CD8-positive, alpha-beta memory T cell (primary cell): ENCODE measurements at regions not wholly inside any gene's neighbourhood (a gene's known extent, or its start where the extent isn't known, plus 50 kb on each side); places are given as distances from the start of the nearest gene placed in this dataset.

Experiments used
- CTCF ChIA-PET: fragments of 350-600 bp; sonication (Branson Sonifier 250); formaldehyde crosslinking; loops from one replicate; lab custom pipeline; 2021; ENCODE audit warnings: antibody characterized with exemption; lab: Charles Lee
- POLR2A ChIA-PET: fragments of 350-600 bp; sonication (Branson Sonifier 250); formaldehyde crosslinking; loops from one replicate; lab custom pipeline; 2021; ENCODE audit warnings: antibody characterized with exemption; lab: Charles Lee
- DNase-seq, 5 donors: peaks; one replicate each; pipeline versions ENCODE4 v3.0.0 to v3.0.0-alpha.2; 2020 to 2022; ENCODE audit warnings: mixed read lengths in 1 of 5
- H3K27ac ChIP-seq: one replicate; pipeline ENCODE4 v1.7.0; 2013; ENCODE audit warnings: low read depth, mild to moderate bottlenecking, low read length, moderate library complexity
- H3K27me3 ChIP-seq: 2 replicates; pipeline ENCODE4 v1.7.0; 2013; ENCODE audit warnings: low read length, mild to moderate bottlenecking; ENCODE audit not compliant: insufficient read depth, poor library complexity, severe bottlenecking
- H3K36me3 ChIP-seq: 2 replicates; pipeline ENCODE4 v1.7.0; 2013; ENCODE audit warnings: mild to moderate bottlenecking, low read length, moderate library complexity; ENCODE audit not compliant: insufficient read depth
- H3K4me1 ChIP-seq: 2 replicates; pipeline ENCODE4 v1.7.0; 2013; ENCODE audit warnings: mild to moderate bottlenecking, low read length, moderate library complexity; ENCODE audit not compliant: insufficient read depth
- H3K4me3 ChIP-seq: 2 replicates; pipeline ENCODE4 v1.7.0; 2013; ENCODE audit warnings: mild to moderate bottlenecking, low read length
- H3K9me3 ChIP-seq: 2 replicates; pipeline ENCODE4 v1.7.0; 2013; ENCODE audit warnings: mild to moderate bottlenecking, low read length
- H3K27ac Mint-ChIP-seq, 8 donors: one replicate each; pipeline ENCODE4 v1.8.0; 2020 to 2021; ENCODE audit warnings: mixed read lengths in 8 of 8, mild to moderate bottlenecking in 6 of 8, inconsistent platforms in 3 of 8, moderate library complexity in 3 of 8
- H3K27me3 Mint-ChIP-seq, 2 donors: one replicate each; pipeline ENCODE4 v1.8.0; 2020 to 2021; ENCODE audit warnings: mixed read lengths in 2 of 2, mild to moderate bottlenecking in 1 of 2, moderate library complexity in 1 of 2
- H3K36me3 Mint-ChIP-seq, 3 donors: one replicate each; pipeline ENCODE4 v1.8.0; 2020 to 2021; ENCODE audit warnings: mixed read lengths in 3 of 3, inconsistent platforms in 1 of 3, mild to moderate bottlenecking in 1 of 3
- H3K4me1 Mint-ChIP-seq, 3 donors: one replicate each; pipeline ENCODE4 v1.8.0; 2020 to 2021; ENCODE audit warnings: mixed read lengths in 3 of 3, inconsistent platforms in 1 of 3, mild to moderate bottlenecking in 1 of 3
- H3K4me3 Mint-ChIP-seq, 7 donors: one replicate each; pipeline ENCODE4 v1.8.0; 2020 to 2021; ENCODE audit warnings: mixed read lengths in 7 of 7, mild to moderate bottlenecking in 6 of 7, moderate library complexity in 4 of 7, inconsistent platforms in 2 of 7
- H3K9me3 Mint-ChIP-seq, 5 donors: one replicate each; pipeline ENCODE4 v1.8.0; 2020 to 2022; ENCODE audit warnings: mixed read lengths in 5 of 5, mild to moderate bottlenecking in 3 of 5, moderate library complexity in 2 of 5, inconsistent platforms in 1 of 5

DNA sequence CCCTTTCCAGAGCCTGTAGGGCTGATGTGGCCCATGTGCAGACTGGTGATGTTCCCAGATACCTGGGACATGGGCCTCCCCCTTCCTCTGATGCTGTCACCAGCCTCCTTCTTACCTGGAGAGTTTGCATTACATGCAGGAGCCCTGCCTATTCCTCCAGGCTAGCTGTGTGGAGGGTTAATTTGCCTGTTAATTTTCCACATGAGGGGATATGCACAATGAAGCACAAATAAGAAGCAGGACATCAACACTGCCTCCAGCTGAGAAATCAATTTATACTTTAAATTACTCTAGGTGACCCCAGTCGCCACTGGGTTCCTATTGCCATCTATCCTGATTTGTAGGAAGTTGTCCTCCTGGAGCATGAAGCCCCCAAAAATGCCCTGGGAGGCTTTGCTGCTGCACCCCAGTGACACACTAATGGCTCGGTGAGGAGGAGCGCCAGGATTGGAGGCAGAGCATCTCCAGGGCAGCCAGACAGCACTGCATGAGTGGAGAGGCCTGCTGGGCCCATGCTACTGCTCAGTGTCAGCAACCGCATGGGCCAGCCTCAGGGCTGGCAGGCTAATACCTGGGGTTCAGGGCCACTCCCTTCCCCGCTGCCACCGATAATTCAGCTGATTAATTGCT lies 101.6 kb upstream of the USP47 start:
- H3K4me3 Mint-ChIP-seq, result no peak overlapping the region
- H3K27ac Mint-ChIP-seq, result no peak overlapping the region
- no peaks in the 10 kb centered on the region for H3K36me3 Mint-ChIP-seq
- Histone ChIP-seq H3K4me1 (no peaks in the 10 kb centered on the region), H3K36me3 (no peaks in the 10 kb centered on the region), H3K9me3 (no peaks in the 10 kb centered on the region), H3K27me3 (no peaks in the 10 kb centered on the region), H3K27ac (no peak overlapping the region), H3K4me3 (no peak overlapping the region)
- H3K4me1 Mint-ChIP-seq, result no peaks in the 10 kb centered on the region
- ChIA-PET CTCF (no interaction called here), POLR2A (no interaction called here)
- peaks cover 10 to 56% of the 10 kb centered on the region in 2 donors for H3K27me3 Mint-ChIP-seq
- no peak for DNase-seq
- H3K9me3 Mint-ChIP-seq, result no peaks in the 10 kb centered on the region

- no peaks in the 10 kb centered on the region for H3K36me3 Mint-ChIP-seq
- no peak overlapping the region for H3K4me3 Mint-ChIP-seq
- Histone ChIP-seq H3K27ac (no peak overlapping the region), H3K27me3 (no peaks in the 10 kb centered on the region), H3K9me3 (no peaks in the 10 kb centered on the region), H3K4me1 (no peaks in the 10 kb centered on the region), H3K36me3 (no peaks in the 10 kb centered on the region), H3K4me3 (no peak overlapping the region)
- no peaks in the 10 kb centered on the region for H3K9me3 Mint-ChIP-seq
- POLR2A ChIA-PET, result no interaction called here
- CTCF ChIA-PET, result no interaction called here
- H3K27ac Mint-ChIP-seq, result no peak overlapping the region
- DNase-seq, result no peak
- H3K27me3 Mint-ChIP-seq, result peaks cover 8 to 50% of the 10 kb centered on the region in 2 donors
- no peaks in the 10 kb centered on the region for H3K4me1 Mint-ChIP-seq
Measured at GRCh38 chr11:11738370-11738769, 103.4 kb upstream of the USP47 start.

- H3K4me1 Mint-ChIP-seq, result no peaks in the 10 kb centered on the region
- DNase-seq, result no peak
- H3K36me3 Mint-ChIP-seq, result no peaks in the 10 kb centered on the region
- Histone ChIP-seq H3K27ac (no peak overlapping the region), H3K9me3 (no peaks in the 10 kb centered on the region), H3K4me1 (no peaks in the 10 kb centered on the region), H3K36me3 (no peaks in the 10 kb centered on the region), H3K4me3 (no peak overlapping the region), H3K27me3 (no peaks in the 10 kb centered on the region)
- H3K27me3 Mint-ChIP-seq, result peaks cover 4 to 37% of the 10 kb centered on the region in 2 donors
- no peak overlapping the region for H3K27ac Mint-ChIP-seq
- ChIA-PET CTCF (no interaction called here), POLR2A (no interaction called here)
- H3K9me3 Mint-ChIP-seq, result no peaks in the 10 kb centered on the region
- H3K4me3 Mint-ChIP-seq, result no peak overlapping the region
Measured at GRCh38 chr11:11735586-11735985, 106.2 kb upstream of the USP47 start.

GRCh38 chr11:11733246-11733747 lies 108.5 kb upstream of the USP47 start:
- H3K36me3 Mint-ChIP-seq, result no peaks in the 10 kb centered on the region

GRCh38 chr11:11732116-11732515 lies 109.7 kb upstream of the USP47 start:
- Mint-ChIP-seq H3K27ac (no peak overlapping the region), H3K36me3 (no peaks in the 10 kb centered on the region)
- CTCF ChIA-PET, result no interaction called here

More at GRCh38 chr11:11733246-11733747, 108.5 kb upstream of the USP47 start:
- no peaks in the 10 kb centered on the region for H3K36me3 ChIP-seq
- POLR2A ChIA-PET, result no interaction called here
- no peaks in the 10 kb centered on the region for H3K4me1 Mint-ChIP-seq
- no peak overlapping the region for H3K27ac ChIP-seq
- H3K4me1 ChIP-seq, result no peaks in the 10 kb centered on the region
- H3K4me3 ChIP-seq, result no peak overlapping the region
- peaks cover 14 to 26% of the 10 kb centered on the region in 2 donors for H3K27me3 Mint-ChIP-seq
- DNase-seq, result no peak
- CTCF ChIA-PET, result no interaction called here
- H3K27ac Mint-ChIP-seq, result no peak overlapping the region
- H3K27me3 ChIP-seq, result no peaks in the 10 kb centered on the region
- H3K9me3 Mint-ChIP-seq, result no peaks in the 10 kb centered on the region
- H3K4me3 Mint-ChIP-seq, result no peak overlapping the region
- H3K9me3 ChIP-seq, result no peaks in the 10 kb centered on the region

DNA sequence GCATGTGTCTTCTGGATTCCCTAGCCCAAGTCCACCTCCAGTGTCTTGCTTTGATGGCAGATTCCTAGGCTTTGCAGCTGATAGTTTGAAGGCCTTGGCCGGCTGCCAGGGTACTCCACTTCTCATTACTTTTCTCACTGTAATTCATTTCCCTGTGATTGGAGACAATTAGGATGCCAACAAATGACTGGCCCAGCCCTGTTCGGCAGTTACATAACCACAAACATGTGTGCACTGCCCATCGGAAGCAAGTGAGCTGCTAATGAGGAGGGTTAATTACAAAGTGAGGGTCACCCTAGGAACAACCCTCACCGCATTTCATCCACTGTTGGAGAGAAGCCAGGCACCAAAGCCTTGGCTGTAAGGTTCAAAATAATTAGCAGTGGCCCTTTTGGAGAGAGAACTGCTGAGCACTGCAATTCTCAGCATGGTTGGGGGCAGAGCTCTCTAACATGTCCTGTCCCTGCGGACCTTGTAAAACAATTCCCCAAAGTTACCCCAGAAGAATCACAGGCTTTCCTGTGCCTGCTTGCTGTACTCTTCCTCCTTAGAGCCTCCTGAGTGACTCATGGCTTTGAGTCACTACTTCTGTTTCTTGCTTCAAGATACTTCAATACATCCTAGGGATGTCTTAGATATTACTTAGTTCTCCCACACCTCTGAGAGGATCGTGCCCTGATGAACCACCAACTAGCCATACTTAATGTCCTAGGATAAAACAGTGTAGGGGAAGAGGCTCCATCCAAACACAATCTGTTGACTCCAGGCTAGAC lies 109.7 kb upstream of the GALNT18 start:
- Histone ChIP-seq H3K27me3 (no peaks in the 10 kb centered on the region), H3K4me3 (no peak overlapping the region), H3K27ac (no peak overlapping the region), H3K9me3 (no peaks in the 10 kb centered on the region), H3K4me1 (no peaks in the 10 kb centered on the region), H3K36me3 (no peaks in the 10 kb centered on the region)
- Mint-ChIP-seq H3K4me1 (no peaks in the 10 kb centered on the region), H3K27ac (no peak overlapping the region), H3K4me3 (no peak overlapping the region), H3K36me3 (no peaks in the 10 kb centered on the region), H3K27me3 (peaks cover 14 to 28% of the 10 kb centered on the region in 2 donors), H3K9me3 (no peaks in the 10 kb centered on the region)
- DNase-seq, result no peak
- ChIA-PET POLR2A (no interaction called here), CTCF (no interaction called here)

More at GRCh38 chr11:11732116-11732515, 109.7 kb upstream of the USP47 start:
- Mint-ChIP-seq H3K4me3 (no peak overlapping the region), H3K4me1 (no peaks in the 10 kb centered on the region), H3K27me3 (peaks cover 14 to 23% of the 10 kb centered on the region in 2 donors), H3K9me3 (no peaks in the 10 kb centered on the region)
- H3K4me1 ChIP-seq, result no peaks in the 10 kb centered on the region
- H3K27me3 ChIP-seq, result no peaks in the 10 kb centered on the region
- POLR2A ChIA-PET, result no interaction called here
- H3K36me3 ChIP-seq, result no peaks in the 10 kb centered on the region
- no peak overlapping the region for H3K4me3 ChIP-seq
- no peak for DNase-seq
- no peaks in the 10 kb centered on the region for H3K9me3 ChIP-seq
- no peak overlapping the region for H3K27ac ChIP-seq

DNA sequence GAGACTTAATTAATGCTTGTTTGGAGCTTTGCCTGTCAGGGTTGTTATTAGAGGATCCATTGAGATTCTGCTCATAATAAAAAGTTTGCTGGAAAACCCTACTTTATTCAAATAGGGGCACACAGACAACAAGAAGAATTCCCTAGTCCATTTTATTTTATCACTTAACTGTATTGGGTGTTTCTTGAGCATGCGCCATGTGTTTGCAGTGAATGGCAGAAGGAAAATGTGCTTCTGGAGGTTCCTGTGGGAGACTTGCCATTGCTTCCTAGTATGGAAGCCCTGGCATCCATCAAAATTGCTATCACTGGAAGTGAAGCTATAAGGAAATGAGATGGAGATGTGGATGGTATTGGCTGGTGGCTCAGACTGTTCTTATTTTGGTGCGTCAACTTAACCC lies 106.6 kb upstream of the GALNT18 start:
- H3K4me1 Mint-ChIP-seq, result no peaks in the 10 kb centered on the region
- no peaks in the 10 kb centered on the region for H3K27me3 ChIP-seq
- no peak for DNase-seq
- H3K4me1 ChIP-seq, result no peaks in the 10 kb centered on the region
- H3K9me3 Mint-ChIP-seq, result no peaks in the 10 kb centered on the region
- H3K4me3 ChIP-seq, result no peak overlapping the region
- H3K4me3 Mint-ChIP-seq, result no peak overlapping the region
- H3K36me3 ChIP-seq, result no peaks in the 10 kb centered on the region
- H3K36me3 Mint-ChIP-seq, result no peaks in the 10 kb centered on the region
- no peaks in the 10 kb centered on the region for H3K9me3 ChIP-seq
- CTCF ChIA-PET, result no interaction called here
- POLR2A ChIA-PET, result no interaction called here
- H3K27me3 Mint-ChIP-seq, result peaks cover 22 to 35% of the 10 kb centered on the region in 2 donors
- no peak overlapping the region for H3K27ac ChIP-seq
- no peak overlapping the region for H3K27ac Mint-ChIP-seq

DNA sequence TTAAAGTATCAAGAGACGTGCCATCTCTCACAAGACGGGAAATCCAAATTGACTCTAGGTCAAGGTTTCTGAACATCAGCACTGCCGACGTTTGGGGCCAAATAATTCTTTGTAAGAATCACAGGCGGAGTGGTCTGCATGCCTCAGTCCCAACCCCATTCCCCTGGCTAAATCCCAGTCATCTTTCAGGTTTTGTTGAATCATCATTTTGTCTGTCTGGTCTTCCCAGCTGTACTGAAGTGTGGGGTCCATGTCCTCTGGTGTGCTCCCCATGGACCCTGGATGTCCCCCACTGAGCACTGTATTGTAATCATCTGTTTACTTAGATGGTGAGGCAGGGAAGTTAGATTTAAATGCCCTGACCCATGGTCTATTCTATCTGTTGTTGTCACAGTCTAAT lies 103.6 kb upstream of the GALNT18 start:
- no peak overlapping the region for H3K4me3 Mint-ChIP-seq
- CTCF ChIA-PET, result no interaction called here
- Histone ChIP-seq H3K4me3 (no peak overlapping the region), H3K9me3 (no peaks in the 10 kb centered on the region), H3K36me3 (no peaks in the 10 kb centered on the region), H3K27ac (no peak overlapping the region), H3K27me3 (no peaks in the 10 kb centered on the region), H3K4me1 (no peaks in the 10 kb centered on the region)
- peaks cover 3 to 9% (median 9%) of the 10 kb centered on the region in 5 donors for H3K9me3 Mint-ChIP-seq
- POLR2A ChIA-PET, result no interaction called here
- DNase-seq, result no peak
- H3K27ac Mint-ChIP-seq, result no peak overlapping the region
- H3K36me3 Mint-ChIP-seq, result peaks cover 0 to 5% (median 0%) of the 10 kb centered on the region in 3 donors
- no peaks in the 10 kb centered on the region for H3K4me1 Mint-ChIP-seq
- peaks cover 27 to 43% of the 10 kb centered on the region in 2 donors for H3K27me3 Mint-ChIP-seq
